GM19467 (cell line): ENCODE measurements at regions not wholly inside any gene's neighbourhood (a gene's known extent, or its start where the extent isn't known, plus 50 kb on each side); places are given as distances from the start of the nearest gene placed in this dataset.
"Not testable (repeated sequence)": the region's sequence is repeated elsewhere in the genome, so short reads cannot be mapped to it uniquely, and the experiment has no call there.

Experiments used
- ATAC-seq: cut with Tn5 transposase; IDR thresholded peaks from one replicate; pipeline ENCODE4 v1.9.1; 2021; ENCODE audit warnings: mild to moderate bottlenecking, moderate library complexity; ENCODE audit not compliant: unreplicated experiment

DNA sequence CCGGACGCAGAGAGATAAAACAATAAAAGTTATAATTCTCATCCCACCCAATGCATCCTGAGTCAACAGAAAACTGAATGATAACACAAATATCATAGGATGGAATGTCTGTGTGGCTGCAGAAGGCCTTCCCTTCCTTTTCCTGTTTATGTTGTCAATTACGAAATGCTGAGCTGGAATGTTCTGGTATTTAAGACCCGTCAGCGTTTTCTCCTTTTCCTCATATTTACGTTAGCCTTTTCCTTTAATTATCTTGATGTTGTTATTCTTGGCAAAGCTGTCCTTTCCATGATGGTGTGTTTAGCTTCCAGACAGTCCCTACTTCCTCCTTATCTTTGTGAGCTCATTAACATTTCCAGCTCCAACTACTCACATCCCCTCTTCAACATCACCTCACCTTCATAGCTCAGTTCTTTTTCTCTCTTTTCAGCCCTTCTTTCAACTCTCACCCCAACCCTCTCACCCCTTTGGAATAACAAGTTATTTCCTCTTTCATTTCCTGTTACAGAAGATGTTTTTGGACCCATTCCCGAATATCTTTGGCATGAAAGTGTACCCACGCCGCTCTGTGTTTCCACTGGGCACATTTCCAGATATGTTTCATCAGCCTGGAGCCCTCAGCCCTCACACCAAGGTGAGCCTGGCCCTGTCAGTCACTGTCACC is 221.6 kb downstream of the NR2F1-AS1 start:
- ATAC-seq, result no peak

DNA sequence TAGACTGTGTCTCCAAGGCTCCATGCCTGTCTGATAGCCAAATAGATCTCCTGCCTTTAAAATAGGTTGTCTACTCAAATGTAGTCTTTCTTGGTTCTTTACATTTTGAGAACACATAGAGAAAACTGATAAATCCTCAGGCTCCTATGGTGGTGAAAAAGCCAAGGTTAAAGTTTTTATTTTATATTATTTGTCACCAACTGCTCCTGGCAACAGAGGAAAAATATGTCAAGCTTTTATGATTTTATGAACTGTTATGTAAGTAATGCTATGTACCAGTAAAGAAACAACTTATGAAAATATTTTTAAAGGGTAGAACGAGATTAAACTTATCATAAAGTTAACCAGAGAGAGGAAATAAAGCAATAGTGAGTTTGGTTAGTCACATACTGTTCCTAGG is 222.8 kb downstream of the NR2F1-AS1 start:
- ATAC-seq, result no peak

DNA sequence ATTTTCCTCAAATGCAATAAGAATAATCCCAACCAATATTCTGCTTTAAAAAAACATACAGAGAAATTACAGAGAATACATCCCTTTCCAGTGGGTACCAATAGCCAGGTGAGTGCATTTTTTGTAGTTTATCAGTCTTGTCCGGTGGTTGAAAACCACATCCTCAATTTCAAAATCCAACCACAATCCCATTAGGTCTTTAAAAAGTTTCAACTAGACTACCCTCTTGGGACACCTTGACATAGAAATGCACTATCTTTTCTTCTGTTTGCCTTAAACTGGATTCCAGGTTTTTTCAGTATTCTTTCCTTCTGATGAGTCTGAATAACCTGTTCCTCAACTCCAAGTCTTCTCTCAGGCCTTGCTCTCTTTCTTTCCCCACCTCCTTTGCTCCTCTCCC is 223.3 kb downstream of the NR2F1-AS1 start:
- ATAC-seq, result no peak

DNA sequence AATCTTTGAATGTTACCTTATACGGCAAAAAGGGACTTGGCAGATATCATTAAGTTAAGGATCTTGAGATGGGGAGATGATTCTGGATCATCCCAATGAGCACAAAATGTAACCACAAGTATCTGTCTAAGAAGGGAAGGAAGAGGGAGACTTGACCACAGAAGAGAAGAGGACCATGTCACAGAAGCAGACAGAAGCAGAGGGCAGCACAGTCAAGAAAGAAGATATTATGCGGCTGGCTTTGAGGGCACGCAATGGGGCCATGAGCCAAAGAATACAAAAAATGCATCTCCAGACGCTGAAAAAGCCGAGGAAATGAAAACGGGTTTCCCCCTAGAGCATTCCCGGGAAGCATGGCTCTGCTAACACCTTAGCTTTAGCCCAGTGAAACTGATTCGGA is 225.3 kb downstream of the NR2F1-AS1 start:
- no peak for ATAC-seq

DNA sequence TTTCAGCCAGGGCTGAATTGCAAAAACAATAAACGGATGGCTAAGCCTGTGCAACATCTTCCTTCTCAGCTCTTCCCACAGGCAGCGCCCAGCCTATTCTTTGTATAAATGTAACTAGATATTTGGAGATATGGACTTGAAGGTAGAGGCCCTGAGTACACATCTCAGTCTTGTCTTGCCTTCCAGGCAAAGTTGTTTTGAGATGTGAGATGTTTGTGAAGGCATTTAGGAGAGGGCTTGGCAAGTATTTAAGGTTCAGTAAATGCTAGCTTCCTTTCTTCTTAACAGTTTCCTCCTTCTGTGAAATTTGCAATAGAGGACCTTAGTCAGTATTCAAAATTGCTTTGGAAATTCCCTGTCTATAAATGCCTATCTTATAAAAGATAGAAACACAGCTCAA is 228.8 kb downstream of the NR2F1-AS1 start:
- no peak for ATAC-seq

DNA sequence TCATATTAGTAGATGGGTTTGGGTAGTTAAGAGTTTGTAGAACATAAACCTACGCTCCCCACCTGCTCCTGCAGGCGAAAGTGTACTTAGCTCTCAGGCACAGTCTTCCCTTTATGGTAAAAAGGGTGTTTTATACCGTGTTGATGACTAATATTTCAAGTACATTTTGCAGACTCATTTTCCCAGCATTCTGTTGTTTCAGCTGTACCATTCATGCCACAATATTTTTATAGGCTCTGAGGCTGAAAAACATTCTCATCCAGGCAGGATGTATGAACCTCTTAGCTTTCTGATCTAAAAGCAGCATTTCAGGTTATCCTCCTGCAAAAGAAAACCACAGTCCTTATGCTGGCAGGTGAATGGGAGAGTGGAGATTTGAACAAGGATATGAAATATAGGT is 231.4 kb downstream of the NR2F1-AS1 start:
- ATAC-seq, result no peak

DNA sequence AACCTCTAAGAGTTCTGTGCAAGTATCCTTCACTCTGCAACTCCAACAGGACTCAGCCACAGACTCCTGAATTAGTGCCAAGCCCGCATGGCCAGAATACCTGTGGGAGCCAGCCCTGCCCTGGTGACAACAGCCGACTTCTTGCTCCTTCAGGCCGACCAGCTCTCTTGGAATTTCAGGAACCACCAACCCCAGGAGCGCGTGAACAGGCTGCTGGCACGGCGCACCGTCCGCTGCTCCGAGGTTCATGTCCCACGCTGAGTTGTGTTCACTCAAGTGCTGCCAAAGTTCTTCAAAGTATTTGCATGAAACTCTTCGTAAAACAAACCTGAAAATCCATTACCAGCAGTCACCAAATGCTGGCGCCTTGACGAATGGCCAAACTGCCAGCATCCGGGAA is 232.8 kb downstream of the NR2F1-AS1 start:
- ATAC-seq, result no peak

DNA sequence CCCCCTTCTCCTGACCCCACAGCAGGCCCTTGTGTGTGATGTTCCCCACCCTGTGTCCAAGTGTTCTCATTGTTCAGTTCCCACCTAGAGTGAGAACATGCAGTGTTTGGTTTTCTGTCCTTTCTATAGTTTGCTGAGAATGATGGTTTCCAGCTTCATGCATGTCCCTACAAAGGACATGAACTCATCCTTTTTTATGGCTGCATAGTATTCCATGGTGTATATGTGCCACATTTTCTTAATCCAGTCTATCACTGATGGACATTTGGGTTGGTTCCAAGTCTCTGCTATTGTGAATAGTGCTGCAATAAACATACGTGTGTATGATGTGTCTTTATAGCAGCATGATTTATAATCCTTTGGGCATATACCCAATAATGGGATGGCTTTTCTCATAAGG is 234.2 kb downstream of the NR2F1-AS1 start:
- not testable (repeated sequence) for ATAC-seq

DNA sequence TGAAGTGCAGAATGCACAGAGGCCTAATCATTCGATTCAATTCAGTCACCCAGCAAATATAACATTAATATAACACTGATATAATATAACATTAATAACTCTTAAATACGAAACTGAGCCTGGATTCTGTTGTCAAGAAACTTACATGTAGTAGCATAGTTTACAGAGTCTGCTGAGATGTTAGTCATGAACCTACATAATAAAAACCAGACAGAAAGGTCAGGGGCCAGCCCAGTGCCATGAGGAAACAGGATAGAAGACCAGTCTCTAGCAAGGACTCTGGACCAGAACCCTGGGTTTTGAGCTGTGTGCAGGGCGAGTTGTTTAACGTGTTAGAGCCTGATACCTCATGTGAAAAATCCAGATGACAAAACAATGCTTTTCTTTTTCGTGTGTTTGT is 234.7 kb downstream of the NR2F1-AS1 start:
- no peak for ATAC-seq

DNA sequence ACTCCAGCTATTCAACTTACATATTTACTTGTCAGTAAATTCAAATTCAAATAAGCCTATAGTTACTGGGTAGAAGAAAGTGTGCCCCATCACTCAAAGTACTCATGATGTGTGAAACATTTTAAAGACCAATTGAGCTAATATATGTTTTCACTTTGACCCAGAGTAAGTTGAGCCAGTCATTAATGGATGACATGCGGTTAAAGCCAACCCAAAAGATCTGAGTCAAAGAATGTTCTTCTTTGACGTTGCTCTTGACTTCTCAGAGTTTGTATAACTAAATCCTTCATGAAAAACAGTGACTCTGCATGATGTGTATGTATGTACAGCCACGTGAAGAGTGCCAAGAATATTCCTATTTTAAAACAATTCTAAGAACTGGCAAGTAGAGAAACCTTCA is 237.4 kb downstream of the NR2F1-AS1 start:
- ATAC-seq, result no peak

DNA sequence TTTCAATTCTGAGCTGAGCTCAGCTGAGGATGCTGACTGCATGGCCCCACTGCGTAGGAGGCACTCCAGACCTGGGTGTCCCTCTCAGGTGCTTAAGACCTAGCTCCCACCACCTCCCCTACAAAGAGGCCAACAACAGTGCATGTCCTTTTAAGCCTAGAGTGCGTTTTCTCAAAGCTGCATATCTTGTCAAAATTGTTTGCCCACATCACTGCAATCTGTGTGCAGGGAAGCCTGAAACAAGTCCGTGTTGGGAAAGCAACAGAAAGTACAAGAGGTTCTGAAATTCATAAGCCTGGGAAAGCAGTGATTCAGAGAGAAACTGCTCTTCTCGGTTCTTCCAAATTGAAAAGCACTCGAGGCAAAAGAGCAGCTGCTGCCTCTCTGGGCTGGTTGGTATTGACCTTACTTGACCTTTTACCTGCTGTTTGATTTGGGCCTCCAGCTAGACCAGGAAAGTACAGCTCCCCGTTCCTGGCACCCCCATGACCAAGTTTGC is 238.4 kb downstream of the NR2F1-AS1 start:
- ATAC-seq, result peak; percentile 63

DNA sequence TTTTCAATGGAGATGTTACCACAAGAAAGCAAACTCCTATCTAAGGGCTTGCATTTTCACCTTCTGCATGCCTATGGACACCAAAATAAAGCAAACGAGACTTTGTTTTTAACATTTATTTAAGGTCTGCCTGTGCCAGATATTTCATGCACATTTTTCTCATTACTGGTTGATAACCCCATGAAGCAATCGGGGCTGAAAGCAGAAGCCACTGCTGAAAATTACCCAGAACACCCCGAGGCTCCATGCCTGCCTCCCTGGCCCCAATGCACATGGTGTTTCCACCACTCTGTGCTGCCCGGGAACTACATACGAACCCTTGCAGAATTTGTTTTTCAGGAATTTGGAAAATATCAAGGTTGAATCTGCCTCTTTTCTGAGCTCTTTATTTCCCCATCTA is 240.1 kb downstream of the NR2F1-AS1 start:
- ATAC-seq, result no peak

DNA sequence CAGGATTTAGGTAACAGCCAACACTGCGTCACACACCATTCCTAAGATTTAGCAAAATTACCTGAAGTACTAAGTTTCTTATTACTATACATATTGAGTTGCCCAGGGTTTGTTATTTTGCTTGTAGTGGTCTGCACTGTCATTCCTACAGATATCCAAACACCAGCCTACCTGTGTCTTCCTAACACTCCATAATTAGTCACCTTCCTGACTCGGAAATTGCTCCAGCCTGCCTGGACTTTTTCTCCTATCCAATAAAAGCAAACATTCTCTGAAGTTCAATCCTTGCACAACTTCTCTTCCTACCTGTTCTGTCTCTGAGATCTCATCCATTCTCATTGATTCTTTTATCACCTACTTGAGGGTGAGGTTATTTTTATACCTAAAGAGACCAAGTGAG is 243.9 kb downstream of the NR2F1-AS1 start:
- no peak for ATAC-seq

DNA sequence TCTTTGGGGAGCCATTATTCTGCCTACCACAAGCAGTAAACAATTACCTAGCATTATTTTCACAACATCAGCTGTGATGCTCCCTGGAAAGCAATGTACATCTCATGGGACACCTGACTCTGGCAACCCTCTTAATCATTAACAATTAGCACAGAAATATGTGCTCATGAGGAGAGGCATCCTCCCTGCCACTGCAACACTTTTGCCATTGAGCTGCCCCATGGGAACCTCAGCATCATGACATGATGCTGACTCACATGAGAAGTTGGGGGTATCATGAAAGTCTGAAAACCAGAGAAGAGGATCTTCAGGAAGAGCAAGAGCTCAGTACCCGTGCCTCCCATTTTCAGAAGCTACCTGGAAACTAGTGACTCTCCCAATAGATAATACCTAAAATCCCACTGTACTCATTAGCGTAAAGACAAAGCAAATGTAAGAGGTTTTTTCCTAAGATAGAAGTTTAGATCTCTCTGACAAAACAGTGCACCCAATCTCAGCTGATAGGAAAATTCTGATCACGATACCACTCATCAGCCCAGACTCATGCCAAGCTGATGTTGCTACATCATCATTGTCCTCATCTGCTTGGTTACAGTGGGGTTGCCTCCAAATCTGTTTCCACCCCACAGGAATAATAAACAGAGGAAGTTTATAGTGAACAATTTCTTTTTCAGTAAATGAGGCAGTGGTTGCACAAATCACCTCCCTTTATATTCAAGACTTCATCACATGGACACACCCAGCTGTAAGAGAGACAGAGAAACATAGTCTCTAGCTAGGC is 244.5 kb downstream of the NR2F1-AS1 start:
- no peak for ATAC-seq

DNA sequence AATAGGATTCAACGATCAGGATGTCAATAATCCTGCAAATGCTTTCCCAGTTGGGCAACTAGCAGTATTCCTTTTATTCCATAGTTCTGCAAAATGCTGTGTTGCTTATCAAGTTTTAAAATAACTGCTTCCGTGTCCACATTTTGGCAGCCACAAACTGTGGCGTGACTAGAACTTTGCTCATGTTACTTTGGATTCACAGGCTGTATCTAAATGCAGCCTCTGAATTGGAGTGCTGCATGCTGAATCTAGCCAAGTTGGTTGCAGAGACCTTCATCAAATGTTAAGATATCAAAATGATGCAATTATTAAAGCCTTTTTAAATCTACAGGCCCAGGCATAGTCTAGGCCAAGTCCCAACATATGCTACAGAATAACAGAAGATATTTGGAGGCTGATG is 249.2 kb downstream of the NR2F1-AS1 start:
- ATAC-seq, result no peak

DNA sequence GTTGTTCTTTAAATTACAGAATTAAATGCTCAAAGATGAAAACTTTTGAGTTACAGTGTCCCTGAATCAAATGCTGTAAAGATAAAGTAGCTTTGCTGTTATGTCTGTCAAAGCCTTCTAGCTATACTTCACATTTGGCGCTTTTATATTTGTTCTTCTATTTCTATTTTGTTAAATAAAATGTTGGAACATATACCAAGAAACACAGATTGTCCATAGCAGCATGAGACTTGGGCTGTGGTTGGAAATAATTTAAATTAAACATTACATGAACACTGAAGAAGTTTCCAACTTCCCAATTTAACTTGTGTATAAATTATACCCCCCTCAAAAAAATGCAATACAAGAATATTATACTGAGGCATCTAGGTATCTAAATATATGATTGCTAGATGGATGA is 249.8 kb downstream of the NR2F1-AS1 start:
- no peak for ATAC-seq

DNA sequence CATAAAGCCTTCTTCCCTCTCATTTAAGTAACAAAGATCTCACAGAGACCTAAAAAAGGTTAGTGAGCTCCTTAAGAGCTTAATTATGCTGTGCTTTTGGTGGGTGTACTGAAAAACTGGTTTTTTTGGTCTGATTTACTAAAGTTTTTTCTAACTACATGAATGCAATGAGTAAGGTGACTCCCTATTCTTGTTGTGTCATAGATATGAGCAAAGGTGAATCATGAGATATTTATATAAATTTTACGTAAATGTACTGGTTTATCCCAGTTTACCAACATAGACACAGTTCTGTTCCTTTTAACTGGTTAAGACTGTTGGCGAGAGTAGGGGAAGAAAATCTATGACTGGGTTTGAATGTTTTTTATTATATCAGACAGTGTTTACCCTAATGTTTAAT is 250.5 kb downstream of the NR2F1-AS1 start:
- no peak for ATAC-seq

DNA sequence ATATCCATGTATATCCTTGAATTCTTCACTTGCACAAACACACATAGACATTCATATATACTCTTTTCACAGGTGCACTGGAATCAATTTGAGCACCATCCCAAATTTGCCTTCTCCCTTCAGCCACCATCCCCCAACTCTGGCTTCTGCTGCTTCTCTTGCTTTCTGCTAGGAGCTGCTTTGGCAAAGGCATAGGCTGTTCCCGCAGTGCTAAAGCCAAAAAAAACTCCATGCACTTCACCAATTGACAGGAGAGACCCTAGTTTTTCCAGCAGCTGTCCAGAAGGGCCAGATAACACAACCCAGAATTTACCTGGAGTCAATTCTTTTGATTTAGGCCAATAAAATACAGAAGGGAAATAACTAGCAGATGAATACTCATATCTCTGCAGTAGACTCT is 251.3 kb downstream of the NR2F1-AS1 start:
- no peak for ATAC-seq

DNA sequence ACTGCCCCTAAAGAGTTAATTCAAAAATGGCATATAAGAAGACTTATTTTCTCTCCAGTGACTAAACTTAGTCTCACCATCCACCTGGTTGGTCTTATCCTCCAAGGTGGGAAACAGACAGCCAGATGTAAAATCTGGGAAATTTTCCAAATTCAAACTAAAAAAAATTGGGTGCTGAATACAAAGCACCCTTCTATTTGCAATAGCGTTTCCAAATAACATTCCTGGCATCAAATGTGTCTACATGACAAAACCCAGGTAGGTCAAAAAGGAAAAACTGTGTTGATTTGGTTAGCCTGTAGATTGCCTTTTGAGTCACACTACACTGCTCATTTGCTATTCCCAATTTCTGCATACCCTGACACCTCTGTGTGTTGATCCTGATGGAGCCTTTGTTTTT is 252.2 kb downstream of the NR2F1-AS1 start:
- no peak for ATAC-seq

DNA sequence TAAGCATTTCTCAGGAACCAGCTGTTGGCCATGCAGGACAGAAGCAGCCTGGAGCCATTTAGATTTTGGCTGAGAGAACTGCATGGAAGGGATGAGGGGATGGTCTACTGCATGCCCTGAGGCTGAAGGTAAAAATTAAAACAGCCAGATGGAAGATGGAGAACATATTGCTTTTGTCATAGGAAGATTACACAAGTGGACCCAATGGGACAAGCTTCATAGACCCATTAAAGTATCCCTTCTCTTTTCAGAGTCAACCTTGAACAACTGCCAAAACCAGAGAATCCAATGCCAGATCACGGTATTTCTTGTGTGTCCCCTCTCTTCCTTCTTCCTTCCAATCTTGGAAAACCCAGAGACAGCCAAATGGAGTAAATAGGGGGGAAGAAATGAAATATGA is 253.4 kb downstream of the NR2F1-AS1 start:
- no peak for ATAC-seq

DNA sequence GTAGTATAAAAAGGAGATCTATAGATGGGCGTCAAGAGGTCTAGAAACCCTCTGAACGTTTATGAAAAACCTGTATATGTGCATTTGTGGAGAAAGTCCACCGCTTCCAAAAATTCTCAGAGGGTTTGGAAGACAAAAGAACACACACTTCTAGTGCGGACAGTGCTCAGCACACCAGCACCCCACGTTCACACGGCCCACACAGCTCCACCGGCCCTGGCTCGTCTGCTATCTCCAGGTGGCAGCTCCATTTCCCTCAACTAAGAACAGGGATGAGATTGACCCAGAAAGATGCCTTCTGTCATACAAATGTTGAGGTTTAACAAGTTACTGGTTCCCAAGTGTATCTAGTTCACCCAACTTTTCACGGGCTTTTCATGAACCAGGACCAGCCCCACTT is 255.1 kb downstream of the NR2F1-AS1 start:
- ATAC-seq, result no peak
